Hepatocyte (in vitro differentiated cells): ENCODE measurements at regions not wholly inside any gene's neighbourhood (a gene's known extent, or its start where the extent isn't known, plus 50 kb on each side); places are given as distances from the start of the nearest gene placed in this dataset.

Experiments used
- CTCF ChIP-seq: fragments of 200-600 bp; sonication (generic); IDR thresholded peaks from 2 replicates; pipeline ENCODE4 v1.5.1; 2016; ENCODE audit warnings: antibody characterized with exemption, mild to moderate bottlenecking; ENCODE audit not compliant: poor library complexity
- EZH2 ChIP-seq: fragments of 200-600 bp; sonication (generic); IDR thresholded peaks from 2 replicates; pipeline ENCODE4 v1.6.1; 2016; ENCODE audit warnings: antibody characterized with exemption, mild to moderate bottlenecking, borderline replicate concordance
- EZH2phosphoT487 ChIP-seq: fragments of 200-600 bp; sonication (generic); IDR thresholded peaks from one replicate; pipeline ENCODE4 v1.6.1; 2018; ENCODE audit warnings: antibody characterized with exemption, mild to moderate bottlenecking, low read depth, moderate library complexity; ENCODE audit not compliant: unreplicated experiment, severe bottlenecking

GRCh38 chr9:31608416-31608815 is 776.0 kb upstream of the ACO1 start:
- no peak for TF ChIP-seq CTCF
- no peak for TF ChIP-seq EZH2phosphoT487
- no peak for TF ChIP-seq EZH2
